GM12878 (cell line): ENCODE measurements at regions not wholly inside any gene's neighbourhood (a gene's known extent, or its start where the extent isn't known, plus 50 kb on each side); places are given as distances from the start of the nearest gene placed in this dataset.

Experiments used
- BHLHE40 ChIP-seq, 2 experiments: fragments of 450-650 bp in 1 of 2; IDR thresholded peaks; 2 replicates each; pipeline ENCODE4 v1.6.1; 2011 to 2017; ENCODE audit warnings: low read depth in 2 of 2, borderline replicate concordance in 1 of 2, improper control_type of control experiment in 1 of 2, low read length in 1 of 2, mild to moderate bottlenecking in 1 of 2
- CEBPZ ChIP-seq: fragments of 150-350 bp; IDR thresholded peaks from 2 replicates; pipeline ENCODE4 v1.6.1; 2016; ENCODE audit warnings: low read depth, low read length
- CHD1 ChIP-seq: IDR thresholded peaks from 2 replicates; pipeline ENCODE4 v1.6.1; 2012; ENCODE audit warnings: low read depth, low read length, improper control_type of control experiment
- HCFC1 ChIP-seq: fragments of 150-350 bp; IDR thresholded peaks from 2 replicates; pipeline ENCODE4 v1.6.1; 2014; ENCODE audit warnings: low read length
- MTA2 ChIP-seq: fragments of 450-650 bp; IDR thresholded peaks from 2 replicates; pipeline ENCODE4 v1.6.1; 2016; ENCODE audit warnings: low read depth, mild to moderate bottlenecking, moderate library complexity
- NBN ChIP-seq: fragments of 450-650 bp; IDR thresholded peaks from 2 replicates; pipeline ENCODE4 v1.6.1; 2016
- NFYB ChIP-seq: IDR thresholded peaks from 2 replicates; pipeline ENCODE4 v1.6.1; 2011; ENCODE audit warnings: low read depth, mild to moderate bottlenecking, low read length, improper control_type of control experiment, moderate library complexity; ENCODE audit not compliant: insufficient read depth
- PBX3 ChIP-seq: IDR thresholded peaks from 2 replicates; pipeline ENCODE4 v1.6.1; 2011; ENCODE audit warnings: mild to moderate bottlenecking, low read depth, low read length, moderate library complexity; ENCODE audit not compliant: insufficient replicate concordance
- POLR2A ChIP-seq: IDR thresholded peaks from 2 replicates; pipeline ENCODE4 v1.6.1; 2011; ENCODE audit warnings: low read depth, mild to moderate bottlenecking, low read length
- PRDM15 ChIP-seq: fragments of 450-650 bp; formaldehyde crosslinking; IDR thresholded peaks from 2 replicates; pipeline ENCODE4 v1.4.0; 2020; ENCODE audit warnings: mild to moderate bottlenecking, moderate library complexity
- RAD21 ChIP-seq: IDR thresholded peaks from 2 replicates; pipeline ENCODE4 v1.6.1; 2011; ENCODE audit warnings: mild to moderate bottlenecking, low read depth, low read length, moderate library complexity; ENCODE audit not compliant: insufficient read depth
- SREBF1 ChIP-seq: IDR thresholded peaks from 2 replicates; pipeline ENCODE4 v1.6.1; 2012; ENCODE audit warnings: mild to moderate bottlenecking, low read length
- WRNIP1 ChIP-seq: IDR thresholded peaks from 2 replicates; pipeline ENCODE4 v1.6.1; 2011; ENCODE audit warnings: low read depth, low read length, improper control_type of control experiment, borderline replicate concordance
- ZBTB33 ChIP-seq: fragments of 450-650 bp; IDR thresholded peaks from 2 replicates; pipeline ENCODE4 v1.6.1; 2017; ENCODE audit warnings: mild to moderate bottlenecking

GRCh38 chr17:72465191-72466024 is 344.6 kb downstream of the SOX9 start (continued):
- no peak for TF ChIP-seq CEBPZ
- no peak for TF ChIP-seq WRNIP1
- 0 out of 2 replicates have a peak, but pooled peaks have one; percentile 1 for TF ChIP-seq RAD21
- TF ChIP-seq NFYB = no peak
- no peak for TF ChIP-seq HCFC1
- TF ChIP-seq BHLHE40 (IDR thresholded peaks at IDR 0.05; ENCODE audit: borderline replicate concordance in 1 of 2, low read depth in 2 of 2, low read length in 1 of 2) = peak; percentile 71 to 82; a peak in 3 of 4 replicates
- peak; percentile 68 for TF ChIP-seq MTA2
- peak; percentile 92 for TF ChIP-seq NBN
- TF ChIP-seq PBX3 = peak; percentile 49
- no peak for TF ChIP-seq ZBTB33
- TF ChIP-seq SREBF1 = no peak
- no peak for TF ChIP-seq POLR2A
- no peak for TF ChIP-seq PRDM15 (CRISPR knock-in tag)
- no peak for TF ChIP-seq CHD1
